Muscle layer of duodenum (tissue), 2 donors: ENCODE measurements at regions not wholly inside any gene's neighbourhood (a gene's known extent, or its start where the extent isn't known, plus 50 kb on each side); places are given as distances from the start of the nearest gene placed in this dataset.

Source experiments
- H3K27ac ChIP-seq: one replicate; pipeline ENCODE4 v1.7.0; 2013; ENCODE audit warnings: mild to moderate bottlenecking, low read length
- H3K27me3 ChIP-seq: one replicate; pipeline ENCODE4 v1.7.0; 2013; ENCODE audit warnings: low read depth, mild to moderate bottlenecking, control low read depth, low read length
- H3K36me3 ChIP-seq, 2 donors: one replicate each; pipeline ENCODE4 v1.7.0; 2013; ENCODE audit warnings: low read length in 2 of 2, control low read depth in 1 of 2, mild to moderate bottlenecking in 1 of 2; ENCODE audit not compliant: insufficient read depth in 2 of 2, control insufficient read depth in 1 of 2
- H3K4me1 ChIP-seq, 2 donors: one replicate each; pipeline ENCODE4 v1.7.0; 2013; ENCODE audit warnings: low read length in 2 of 2, mild to moderate bottlenecking in 2 of 2, control low read depth in 1 of 2, moderate library complexity in 1 of 2; ENCODE audit not compliant: insufficient read depth in 2 of 2, control insufficient read depth in 1 of 2
- H3K4me3 ChIP-seq, 2 donors: one replicate each; pipeline ENCODE4 v1.7.0; 2013; ENCODE audit warnings: low read length in 2 of 2, low read depth in 1 of 2, mild to moderate bottlenecking in 1 of 2
- H3K9me3 ChIP-seq, 2 donors: one replicate each; pipeline ENCODE4 v1.7.0; 2013; ENCODE audit warnings: low read length in 2 of 2, control low read depth in 1 of 2, mild to moderate bottlenecking in 1 of 2; ENCODE audit not compliant: control insufficient read depth in 1 of 2
- donor health status: healthy.

DNA sequence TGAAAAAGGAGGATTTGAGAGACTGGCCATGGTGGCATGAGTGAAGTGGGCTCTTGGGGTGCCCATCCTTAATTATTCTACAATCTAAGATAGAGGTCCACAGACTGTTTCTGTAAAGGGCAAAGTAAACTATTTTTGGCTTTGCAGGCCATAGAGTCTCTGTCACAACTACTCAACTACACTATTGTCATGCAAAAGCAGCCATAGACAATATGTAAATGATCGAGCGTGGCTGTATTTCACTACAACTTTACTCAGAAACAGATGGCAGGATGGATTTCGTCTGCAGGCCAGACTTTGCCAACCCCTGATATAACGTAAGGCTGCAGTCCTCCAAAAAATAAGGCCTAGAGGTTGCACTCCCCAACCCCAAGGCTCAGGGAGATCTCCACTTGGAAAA is 58.2 kb upstream of the NAA20 start:
- Histone ChIP-seq H3K4me1 (no peaks in the 10 kb centered on the region), H3K4me3 (no peak overlapping the region), H3K27ac (no peak overlapping the region), H3K36me3 (peaks cover 45 to 48% of the 10 kb centered on the region in 2 donors), H3K27me3 (no peaks in the 10 kb centered on the region), H3K9me3 (no peaks in the 10 kb centered on the region)

DNA sequence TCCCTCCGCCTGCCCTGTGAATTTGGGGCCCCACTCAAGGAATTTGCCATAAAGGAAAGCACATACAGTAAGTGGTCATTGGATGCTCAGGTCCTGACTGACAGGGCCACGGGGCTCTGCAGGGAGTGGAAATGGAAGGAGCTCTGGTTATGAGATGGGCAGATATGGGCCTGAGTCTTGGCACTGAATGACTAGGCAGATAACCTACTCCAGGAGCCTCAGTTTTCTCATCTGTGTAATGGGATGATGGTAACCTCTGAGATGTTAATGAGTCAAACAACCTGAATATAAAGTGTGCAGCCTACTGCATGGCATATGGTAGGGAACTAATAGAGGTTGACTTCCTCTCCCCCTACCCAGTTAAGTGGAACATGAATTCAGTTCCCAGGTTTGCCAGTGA is 56.4 kb upstream of the NAA20 start:
- no peaks in the 10 kb centered on the region for H3K27me3 ChIP-seq
- H3K27ac ChIP-seq: no peak overlapping the region
- H3K9me3 ChIP-seq: no peaks in the 10 kb centered on the region
- peaks cover 45 to 49% of the 10 kb centered on the region in 2 donors for H3K36me3 ChIP-seq
- no peak overlapping the region for H3K4me3 ChIP-seq
- H3K4me1 ChIP-seq: no peaks in the 10 kb centered on the region

DNA sequence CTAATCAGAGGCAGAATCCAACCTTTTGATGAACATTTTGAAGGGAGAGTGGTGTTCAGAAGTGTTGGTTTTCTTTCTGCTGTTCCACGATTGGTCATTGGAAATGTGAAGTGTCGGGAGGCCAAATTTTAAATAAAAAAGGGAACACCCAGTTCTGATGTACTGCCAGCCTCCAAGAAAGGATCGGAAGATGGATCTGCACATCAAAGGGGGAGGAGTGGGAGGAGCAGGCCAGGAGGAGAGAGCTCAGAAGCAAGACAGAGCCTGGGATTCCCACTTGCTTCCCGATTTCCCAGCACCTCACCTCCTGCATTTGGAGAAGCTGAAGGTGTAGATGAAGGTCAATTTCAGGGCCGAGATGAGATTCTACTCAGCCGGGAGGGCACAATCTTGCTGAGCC is 55.9 kb upstream of the NAA20 start:
- Histone ChIP-seq H3K27ac (no peak overlapping the region), H3K27me3 (no peaks in the 10 kb centered on the region), H3K36me3 (peaks cover 45 to 50% of the 10 kb centered on the region in 2 donors), H3K4me3 (no peak overlapping the region), H3K4me1 (no peaks in the 10 kb centered on the region), H3K9me3 (no peaks in the 10 kb centered on the region)

DNA sequence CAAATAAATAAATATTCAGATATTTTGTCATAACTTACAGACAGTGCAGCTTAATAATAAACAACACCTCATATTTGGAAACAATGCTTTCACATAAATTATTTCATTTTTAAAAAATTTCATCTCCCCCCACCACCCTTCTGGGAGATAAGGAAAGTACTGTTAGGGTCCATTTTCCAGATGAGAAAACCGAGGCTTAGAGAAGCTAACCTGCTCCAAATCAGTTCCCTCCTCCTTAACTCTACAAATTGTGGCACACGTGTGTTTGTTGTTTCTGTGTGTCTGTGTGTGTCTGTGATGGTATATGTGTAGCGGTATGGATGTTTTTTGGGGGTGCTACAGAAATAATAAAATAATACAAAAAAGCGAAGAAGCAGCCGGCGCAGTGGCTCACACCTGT is 54.2 kb upstream of the NAA20 start:
- no peaks in the 10 kb centered on the region for H3K27me3 ChIP-seq
- no peaks in the 10 kb centered on the region for H3K4me1 ChIP-seq
- H3K27ac ChIP-seq: no peak overlapping the region
- peaks cover 34 to 44% of the 10 kb centered on the region in 2 donors for H3K36me3 ChIP-seq
- H3K9me3 ChIP-seq: no peaks in the 10 kb centered on the region
- H3K4me3 ChIP-seq: no peak overlapping the region

DNA sequence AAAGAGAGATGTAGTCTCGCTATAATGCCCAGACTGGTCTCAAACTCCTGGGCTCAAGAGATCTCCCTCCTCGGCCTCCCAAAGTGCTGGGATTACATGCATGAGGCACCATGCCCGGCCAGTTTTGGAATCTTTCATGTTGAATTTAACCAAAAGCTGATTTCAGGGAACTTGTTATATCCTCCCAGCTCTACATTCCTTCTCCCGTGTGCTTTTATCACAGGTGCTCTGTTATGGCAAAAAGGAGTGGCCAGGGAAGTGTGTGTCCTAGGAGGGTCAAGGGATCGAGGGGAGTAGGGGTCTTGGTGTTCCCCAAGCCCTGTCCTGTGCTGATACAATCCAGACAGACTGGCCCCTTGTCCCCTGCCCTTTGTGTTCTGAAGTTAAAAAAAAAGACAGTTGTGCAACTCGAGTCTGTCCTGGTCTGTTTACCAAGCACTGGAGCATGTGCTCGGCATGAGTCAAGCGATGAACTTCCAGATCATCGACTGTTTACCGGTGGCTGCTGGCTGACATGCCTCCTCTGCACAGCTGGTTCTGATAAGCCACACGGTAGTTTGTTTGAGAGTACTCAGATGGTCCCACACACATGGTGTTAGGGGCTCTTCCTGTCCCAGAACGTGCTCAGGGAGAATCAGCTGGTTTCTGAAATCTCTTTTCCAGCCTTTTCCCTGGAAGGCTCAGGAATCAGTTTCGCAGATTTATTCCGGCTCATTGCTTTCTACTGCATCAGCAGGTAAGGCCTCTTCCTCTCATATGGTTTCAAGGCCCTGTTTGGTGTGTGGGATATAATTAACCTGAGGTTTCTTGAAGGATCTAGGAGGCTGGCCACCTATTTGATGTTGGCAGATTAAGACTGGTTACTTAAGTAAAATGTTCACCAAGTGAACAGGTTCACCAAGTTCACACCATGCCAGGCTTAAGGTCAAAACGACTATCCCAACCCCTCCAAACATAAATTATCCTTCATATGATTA is 52.6 kb upstream of the NAA20 start:
- no peak overlapping the region for H3K4me3 ChIP-seq
- peak overlapping the region; percentile 39 for H3K27ac ChIP-seq
- H3K27me3 ChIP-seq: no peaks in the 10 kb centered on the region
- no peaks in the 10 kb centered on the region for H3K9me3 ChIP-seq
- H3K4me1 ChIP-seq: no peaks in the 10 kb centered on the region
- H3K36me3 ChIP-seq: peaks cover 22 to 33% of the 10 kb centered on the region in 2 donors

DNA sequence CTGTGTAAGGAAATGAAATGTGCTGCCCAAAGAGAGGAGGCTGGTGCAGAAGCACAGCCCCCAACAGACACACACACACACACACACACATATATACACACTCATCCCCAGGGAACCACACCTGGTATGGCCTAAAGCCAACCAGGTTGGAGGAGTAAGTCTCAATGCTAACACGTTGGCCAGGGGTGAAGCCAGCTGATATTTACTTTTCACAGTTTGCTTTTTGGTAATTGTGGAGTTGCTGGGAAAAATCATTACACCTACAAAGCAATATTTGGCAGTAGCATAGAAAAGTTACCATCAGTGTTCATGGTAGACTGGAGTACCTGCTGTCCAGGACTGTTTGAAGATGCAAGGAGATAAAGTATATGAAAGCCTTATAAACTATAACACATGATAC is 50.3 kb upstream of the NAA20 start:
- Histone ChIP-seq H3K4me3 (no peak overlapping the region), H3K27ac (no peak overlapping the region), H3K36me3 (peaks cover 13 to 22% of the 10 kb centered on the region in 2 donors), H3K9me3 (no peaks in the 10 kb centered on the region), H3K4me1 (no peaks in the 10 kb centered on the region), H3K27me3 (no peaks in the 10 kb centered on the region)
